Large intestine (tissue), 3 donors: ENCODE measurements at regions not wholly inside any gene's neighbourhood (a gene's known extent, or its start where the extent isn't known, plus 50 kb on each side); places are given as distances from the start of the nearest gene placed in this dataset.

Experiments used
- DNase-seq, 2 donors: peaks; one replicate each; pipeline versions ENCODE4 v3.0.0 to v3.0.0-alpha.2; 2013
- H3K27ac ChIP-seq: one replicate; pipeline ENCODE4 v1.5.1; 2013; ENCODE audit warnings: low read length
- H3K27me3 ChIP-seq: 2 replicates; pipeline ENCODE4 v1.6.1; 2013; ENCODE audit warnings: low read length; ENCODE audit not compliant: control insufficient read depth, insufficient read depth
- H3K36me3 ChIP-seq: 2 replicates; pipeline ENCODE4 v1.6.1; 2013; ENCODE audit warnings: low read length; ENCODE audit not compliant: control insufficient read depth, insufficient read depth
- H3K4me1 ChIP-seq: one replicate; pipeline ENCODE4 v1.6.1; 2013; ENCODE audit warnings: low read length; ENCODE audit not compliant: control insufficient read depth, insufficient read depth
- H3K4me3 ChIP-seq: one replicate; pipeline ENCODE4 v1.5.1; 2013; ENCODE audit warnings: low read length
- H3K9me3 ChIP-seq: one replicate; pipeline ENCODE4 v1.6.1; 2013; ENCODE audit warnings: mild to moderate bottlenecking, low read depth, low read length, moderate library complexity; ENCODE audit not compliant: control insufficient read depth
- WGBS: methylation state at CpG from one replicate; pipeline ENCODE4 v1.1.5; 2013; ENCODE audit warnings: low lambda C conversion rate; ENCODE audit not compliant: insufficient coverage; 5-methylcytosine and 5-hydroxymethylcytosine counted together

- 86% methylated on average over 3 of the region's 3 CpGs for WGBS
- H3K27me3 ChIP-seq: no peaks in the 10 kb centered on the region
- H3K9me3 ChIP-seq: no peaks in the 10 kb centered on the region
- H3K36me3 ChIP-seq: no peaks in the 10 kb centered on the region
- H3K4me3 ChIP-seq: no peak overlapping the region
- no peaks in the 10 kb centered on the region for H3K4me1 ChIP-seq
- no peak overlapping the region for H3K27ac ChIP-seq
- no peak for DNase-seq
Observed at GRCh38 chr13:78306519-78307206, 296.7 kb downstream of the POU4F1 start.

GRCh38 chr13:78305171-78305570 lies 298.2 kb downstream of the POU4F1 start:
- 83% methylated on average over 2 of the region's 3 CpGs for WGBS
- Histone ChIP-seq H3K27ac (no peak overlapping the region), H3K36me3 (no peaks in the 10 kb centered on the region), H3K9me3 (no peaks in the 10 kb centered on the region), H3K27me3 (no peaks in the 10 kb centered on the region), H3K4me1 (no peaks in the 10 kb centered on the region), H3K4me3 (no peak overlapping the region)
- DNase-seq: no peak

GRCh38 chr13:78299832-78300623 lies 303.3 kb downstream of the POU4F1 start:
- DNase-seq: peak in 1 of 2 donors; percentile 18
- Histone ChIP-seq H3K9me3 (no peaks in the 10 kb centered on the region), H3K36me3 (no peaks in the 10 kb centered on the region), H3K27ac (no peak overlapping the region), H3K27me3 (no peaks in the 10 kb centered on the region), H3K4me3 (no peak overlapping the region), H3K4me1 (no peaks in the 10 kb centered on the region)

- DNase-seq: no peak
- Histone ChIP-seq H3K36me3 (no peaks in the 10 kb centered on the region), H3K4me3 (no peak overlapping the region), H3K27ac (no peak overlapping the region), H3K27me3 (no peaks in the 10 kb centered on the region), H3K4me1 (no peaks in the 10 kb centered on the region), H3K9me3 (no peaks in the 10 kb centered on the region)
- WGBS: 100% methylated on average over 1 of the region's 1 CpG
Observed at GRCh38 chr13:78298657-78299056, 304.7 kb downstream of the POU4F1 start.

GRCh38 chr13:78286748-78287147 lies 316.6 kb downstream of the POU4F1 start:
- Histone ChIP-seq H3K9me3 (no peaks in the 10 kb centered on the region), H3K36me3 (no peaks in the 10 kb centered on the region), H3K27ac (no peak overlapping the region), H3K4me3 (no peak overlapping the region), H3K4me1 (no peaks in the 10 kb centered on the region), H3K27me3 (no peaks in the 10 kb centered on the region)
- WGBS: 73% methylated on average over 1 of the region's 1 CpG
- no peak for DNase-seq

GRCh38 chr13:78265098-78265497 lies 338.3 kb downstream of the POU4F1 start:
- Histone ChIP-seq H3K27me3 (no peaks in the 10 kb centered on the region), H3K4me3 (no peak overlapping the region), H3K27ac (no peak overlapping the region), H3K36me3 (no peaks in the 10 kb centered on the region), H3K4me1 (no peaks in the 10 kb centered on the region), H3K9me3 (no peaks in the 10 kb centered on the region)
- no CpG with 5 or more reads among the region's 4 CpGs for WGBS
- DNase-seq: no peak

GRCh38 chr13:78258304-78258703 lies 339.7 kb upstream of the EDNRB start:
- Histone ChIP-seq H3K36me3 (no peaks in the 10 kb centered on the region), H3K4me3 (no peak overlapping the region), H3K27ac (no peak overlapping the region), H3K27me3 (no peaks in the 10 kb centered on the region), H3K4me1 (peaks cover 9% of the 10 kb centered on the region), H3K9me3 (no peaks in the 10 kb centered on the region)
- peak in 1 of 2 donors; percentile 37 for DNase-seq
- WGBS: 41% methylated on average over 2 of the region's 3 CpGs

GRCh38 chr13:78256484-78256883 lies 337.9 kb upstream of the EDNRB start:
- no CpG with 5 or more reads among the region's 1 CpG for WGBS
- H3K27ac ChIP-seq: no peak overlapping the region
- peak; percentile 74 to 86 for DNase-seq

GRCh38 chr13:78254113-78254512 lies 335.5 kb upstream of the EDNRB start:
- no peak for DNase-seq
- Histone ChIP-seq H3K4me3 (no peak overlapping the region), H3K27ac (no peak overlapping the region), H3K9me3 (no peaks in the 10 kb centered on the region), H3K4me1 (peaks cover 9% of the 10 kb centered on the region), H3K27me3 (no peaks in the 10 kb centered on the region), H3K36me3 (no peaks in the 10 kb centered on the region)
- WGBS: 89% methylated on average over 1 of the region's 3 CpGs

More at GRCh38 chr13:78256484-78256883, 337.9 kb upstream of the EDNRB start:
- H3K36me3 ChIP-seq: no peaks in the 10 kb centered on the region
- H3K9me3 ChIP-seq: no peaks in the 10 kb centered on the region
- peaks cover 9% of the 10 kb centered on the region for H3K4me1 ChIP-seq
- H3K4me3 ChIP-seq: no peak overlapping the region
- H3K27me3 ChIP-seq: no peaks in the 10 kb centered on the region

GRCh38 chr13:78247362-78247761 lies 328.7 kb upstream of the EDNRB start:
- no peak overlapping the region for H3K4me3 ChIP-seq
- no peaks in the 10 kb centered on the region for H3K4me1 ChIP-seq
- no peak overlapping the region for H3K27ac ChIP-seq
- no peak for DNase-seq
- no peaks in the 10 kb centered on the region for H3K36me3 ChIP-seq
- H3K27me3 ChIP-seq: no peaks in the 10 kb centered on the region
- H3K9me3 ChIP-seq: no peaks in the 10 kb centered on the region
